WTC11 (cell line): ENCODE measurements at regions not wholly inside any gene's neighbourhood (a gene's known extent, or its start where the extent isn't known, plus 50 kb on each side); places are given as distances from the start of the nearest gene placed in this dataset.

Experiments used
- CREM ChIP-seq: sonication (generic); formaldehyde crosslinking; IDR thresholded peaks from 2 replicates; pipeline ENCODE4 v1.8.1; 2022; ENCODE audit warnings: mild to moderate bottlenecking, missing genetic modification reagents, moderate library complexity
- ETV6 ChIP-seq: sonication (generic); formaldehyde crosslinking; IDR thresholded peaks from 2 replicates; pipeline ENCODE4 v1.8.1; 2022; ENCODE audit warnings: mild to moderate bottlenecking, missing genetic modification reagents
- TF ChIP-seq, protein P1 (sequence below): fragments of 200-600 bp; IDR thresholded peaks from 2 replicates; pipeline ENCODE4 v1.8.0; 2022; ENCODE audit warnings: antibody characterized with exemption

DNA sequence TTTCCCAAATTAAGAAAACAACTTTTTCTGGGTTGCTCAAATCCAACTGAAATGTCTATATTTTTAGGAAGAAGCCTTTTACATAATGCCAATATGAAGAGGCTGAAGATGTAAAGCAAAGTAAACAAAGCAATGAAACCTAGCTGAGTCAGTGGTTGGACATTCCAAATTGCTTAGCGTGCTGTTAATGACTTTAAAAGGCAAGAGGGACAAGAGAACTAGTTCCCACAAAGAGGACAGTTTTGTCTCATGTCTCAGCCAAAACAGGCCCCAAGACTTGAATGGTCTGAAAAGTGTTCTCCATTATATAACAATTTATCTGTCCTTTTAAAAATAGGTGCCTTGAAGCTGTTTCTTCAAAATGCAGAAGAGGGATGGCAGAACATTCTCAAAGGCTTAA is 407.0 kb downstream of the ENC1 start:
- TF ChIP-seq, protein P1, sequence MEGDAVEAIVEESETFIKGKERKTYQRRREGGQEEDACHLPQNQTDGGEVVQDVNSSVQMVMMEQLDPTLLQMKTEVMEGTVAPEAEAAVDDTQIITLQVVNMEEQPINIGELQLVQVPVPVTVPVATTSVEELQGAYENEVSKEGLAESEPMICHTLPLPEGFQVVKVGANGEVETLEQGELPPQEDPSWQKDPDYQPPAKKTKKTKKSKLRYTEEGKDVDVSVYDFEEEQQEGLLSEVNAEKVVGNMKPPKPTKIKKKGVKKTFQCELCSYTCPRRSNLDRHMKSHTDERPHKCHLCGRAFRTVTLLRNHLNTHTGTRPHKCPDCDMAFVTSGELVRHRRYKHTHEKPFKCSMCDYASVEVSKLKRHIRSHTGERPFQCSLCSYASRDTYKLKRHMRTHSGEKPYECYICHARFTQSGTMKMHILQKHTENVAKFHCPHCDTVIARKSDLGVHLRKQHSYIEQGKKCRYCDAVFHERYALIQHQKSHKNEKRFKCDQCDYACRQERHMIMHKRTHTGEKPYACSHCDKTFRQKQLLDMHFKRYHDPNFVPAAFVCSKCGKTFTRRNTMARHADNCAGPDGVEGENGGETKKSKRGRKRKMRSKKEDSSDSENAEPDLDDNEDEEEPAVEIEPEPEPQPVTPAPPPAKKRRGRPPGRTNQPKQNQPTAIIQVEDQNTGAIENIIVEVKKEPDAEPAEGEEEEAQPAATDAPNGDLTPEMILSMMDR = no peak
- TF ChIP-seq ETV6 (CRISPR knock-in tag) (no peak), CREM (CRISPR knock-in tag) (no peak)
